ENCODE measurements at regions not wholly inside any gene's neighbourhood (a gene's known extent, or its start where the extent isn't known, plus 50 kb on each side); places are given as distances from the start of the nearest gene placed in this dataset.
"Not testable (repeated sequence)": the region's sequence is repeated elsewhere in the genome, so short reads cannot be mapped to it uniquely, and the experiment has no call there.

DNA sequence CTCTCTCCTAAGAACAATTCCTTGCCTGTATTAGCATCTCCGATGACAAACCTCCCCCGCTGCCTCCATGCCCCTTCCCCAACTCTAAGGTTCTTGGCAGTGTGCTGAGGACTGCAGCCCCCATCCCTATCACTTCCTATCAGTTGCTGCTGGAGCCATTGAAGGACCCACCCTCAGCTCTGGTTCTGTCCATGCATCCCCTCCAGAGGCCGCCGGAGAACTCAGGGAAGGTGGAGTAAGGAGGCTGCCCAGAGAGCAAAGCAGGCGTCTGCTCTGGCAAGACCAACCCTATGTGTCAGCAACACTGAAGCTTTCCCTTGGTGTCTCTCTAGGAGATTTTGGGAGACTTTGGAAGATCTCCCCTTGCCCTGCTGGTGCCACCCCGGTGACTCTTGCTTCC lies 1139.5 kb downstream of the TBC1D22A start:
- in situ Hi-C loops (cut with HindIII; ENCODE audit: low pct_unique_long_range_greater_than_20kb, low sequenced_read_pairs): no loop called here
- DNase-seq (ENCODE audit: low read depth, low spot score): no peak

DNA sequence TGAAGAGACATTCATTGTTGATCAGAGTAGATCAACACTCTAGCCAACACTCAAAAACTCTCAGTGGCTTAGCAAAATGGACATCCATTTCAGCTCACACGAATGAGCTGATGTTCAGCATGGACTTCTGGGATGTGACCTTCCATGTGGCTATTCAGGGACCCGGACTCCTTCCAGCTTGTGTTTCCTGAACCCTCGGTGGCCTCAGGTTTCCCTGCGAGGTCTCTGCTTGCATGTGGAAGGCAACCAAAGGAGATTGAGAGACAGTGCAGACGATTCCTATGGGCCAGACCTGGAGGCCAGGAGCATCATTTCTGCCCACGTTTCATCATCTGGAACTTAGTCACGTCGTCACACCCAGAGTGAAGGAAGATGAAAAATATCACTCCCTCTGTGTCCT lies 1137.4 kb downstream of the TBC1D22A start:
- no peak for DNase-seq (ENCODE audit: low read depth, low spot score)
- in situ Hi-C loops (cut with HindIII; ENCODE audit: low pct_unique_long_range_greater_than_20kb, low sequenced_read_pairs): no loop called here

DNA sequence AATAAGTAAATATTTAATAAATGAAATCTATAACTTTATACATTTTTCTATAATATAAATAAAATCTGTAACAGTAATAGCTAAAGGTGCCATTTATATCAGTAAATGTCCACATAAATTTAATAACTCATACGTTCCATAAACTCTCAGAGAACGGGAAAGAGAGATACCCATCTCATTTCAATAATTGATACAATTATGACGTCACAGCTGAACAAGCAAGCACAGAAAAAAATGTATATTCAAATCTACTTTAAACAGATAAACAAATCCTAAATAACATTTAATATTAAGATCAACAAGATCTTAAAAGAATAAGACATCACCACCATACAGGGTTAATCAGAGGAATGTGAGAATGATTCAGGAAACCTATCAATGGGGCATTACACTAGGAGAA lies 1136.5 kb downstream of the TBC1D22A start:
- no peak for DNase-seq (ENCODE audit: low read depth, low spot score)
- in situ Hi-C loops (cut with HindIII; ENCODE audit: low pct_unique_long_range_greater_than_20kb, low sequenced_read_pairs): no loop called here

DNA sequence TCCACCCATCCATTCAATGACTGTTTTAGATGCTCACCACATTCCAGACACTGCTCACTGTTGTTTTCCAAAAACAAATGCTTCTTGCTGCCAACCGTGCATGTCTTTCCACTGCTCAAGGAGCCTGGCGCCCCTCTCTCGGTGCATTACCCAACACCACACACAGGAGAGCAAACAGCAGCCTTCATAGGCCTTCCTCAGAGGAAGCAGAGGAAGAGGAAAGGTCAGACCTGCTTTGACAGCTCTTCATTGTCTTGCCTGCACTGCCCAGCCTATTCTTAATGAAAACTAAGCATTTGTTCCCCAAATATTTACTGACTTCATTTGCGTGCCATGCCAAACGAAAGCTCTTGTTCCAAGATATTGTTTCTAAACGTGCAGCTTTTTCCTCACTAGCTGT lies 1129.2 kb downstream of the TBC1D22A start:
- in situ Hi-C loops (cut with HindIII; ENCODE audit: low pct_unique_long_range_greater_than_20kb, low sequenced_read_pairs): no loop called here

DNA sequence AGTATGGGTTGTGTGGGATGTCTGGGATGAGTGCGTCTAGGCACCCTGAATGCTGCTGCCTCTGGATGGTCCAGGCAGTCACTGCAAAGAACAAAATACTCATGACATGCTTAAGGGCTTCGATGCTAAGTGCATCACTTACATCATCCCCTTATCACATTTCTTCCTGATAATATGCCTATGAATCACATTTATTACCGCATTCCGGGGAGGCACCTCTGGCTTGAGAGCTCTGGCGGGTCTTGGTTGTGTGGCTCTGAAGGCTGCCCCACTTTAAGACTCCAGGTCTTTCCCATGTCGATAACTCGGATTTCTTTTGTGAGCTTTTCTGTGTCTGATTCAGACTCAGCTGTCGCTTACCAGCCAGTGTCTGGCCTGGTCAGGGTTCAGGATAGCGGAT lies 1126.4 kb downstream of the TBC1D22A start:
- no peak for DNase-seq (ENCODE audit: low read depth, low spot score)
- in situ Hi-C loops (cut with HindIII; ENCODE audit: low pct_unique_long_range_greater_than_20kb, low sequenced_read_pairs): no loop called here

More for the DNA sequence above, 1129.2 kb downstream of the TBC1D22A start:
- DNase-seq (ENCODE audit: low read depth, low spot score): no peak

DNA sequence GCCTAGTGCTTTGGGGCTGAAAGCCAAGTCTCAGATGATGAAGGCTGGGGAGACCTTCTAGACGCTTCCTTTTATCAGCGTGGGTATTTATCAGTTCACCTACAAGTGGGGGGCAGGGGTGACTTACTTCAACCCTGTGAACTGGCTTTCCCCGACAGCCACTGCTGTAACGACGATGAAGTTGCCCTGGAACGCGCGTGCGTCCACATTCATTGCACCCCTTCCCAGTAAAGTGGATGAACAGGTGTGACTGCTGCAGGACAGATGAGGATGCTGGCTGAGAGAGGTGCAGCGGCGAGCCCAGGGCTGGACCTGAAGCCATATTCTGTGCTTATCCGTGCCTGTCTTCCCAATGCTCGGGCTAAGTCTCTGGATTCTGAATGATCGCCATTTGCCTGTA lies 1122.3 kb downstream of the TBC1D22A start:
- DNase-seq (ENCODE audit: low read depth, low spot score): no peak
- in situ Hi-C loops (cut with HindIII; ENCODE audit: low pct_unique_long_range_greater_than_20kb, low sequenced_read_pairs): no loop called here

DNA sequence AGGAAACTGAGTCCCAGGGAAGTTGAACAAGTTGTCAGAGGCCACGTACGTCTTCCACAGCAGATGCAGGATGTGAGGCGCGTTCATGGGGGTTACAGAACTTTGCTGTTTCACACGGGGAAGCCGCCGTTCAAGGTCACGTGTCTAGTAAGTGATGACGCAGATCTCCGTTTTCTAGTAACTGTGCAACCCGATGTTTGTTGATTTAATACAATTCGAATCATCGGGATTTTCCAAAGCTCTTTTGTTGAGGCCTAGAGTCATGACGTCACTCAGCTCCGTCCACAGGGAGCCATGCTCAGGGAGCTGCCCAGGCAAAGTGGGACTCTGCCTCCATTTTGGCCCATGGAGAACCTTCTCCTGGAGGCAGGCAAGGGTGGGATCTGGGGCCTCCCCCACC lies 1121.8 kb downstream of the TBC1D22A start:
- DNase-seq (ENCODE audit: low read depth, low spot score): no peak

DNA sequence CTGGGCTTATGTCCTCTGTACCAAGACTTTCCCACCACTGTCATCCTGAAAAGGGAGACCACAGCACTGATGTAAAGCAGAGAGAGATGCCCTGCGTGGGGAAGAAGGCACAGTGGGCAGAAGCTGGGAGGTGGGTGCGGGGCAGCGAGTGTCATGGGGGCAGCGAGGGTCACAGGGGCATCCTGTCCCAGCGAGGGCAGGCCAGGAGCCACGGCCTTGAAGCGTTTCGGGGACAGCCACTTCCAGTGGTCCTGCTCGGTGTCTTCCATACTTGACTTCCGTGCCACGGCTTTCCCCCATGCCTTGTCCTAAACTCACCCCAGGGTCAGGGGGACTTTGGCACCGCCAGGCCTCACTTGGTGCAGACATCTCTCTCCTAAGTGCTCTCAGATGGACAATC lies 1121.3 kb downstream of the TBC1D22A start:
- DNase-seq (ENCODE audit: low read depth, low spot score): no peak
- in situ Hi-C loops (cut with HindIII; ENCODE audit: low pct_unique_long_range_greater_than_20kb, low sequenced_read_pairs): no loop called here

More for the DNA sequence above, 1121.8 kb downstream of the TBC1D22A start:
- in situ Hi-C loops (cut with HindIII; ENCODE audit: low pct_unique_long_range_greater_than_20kb, low sequenced_read_pairs): no loop called here

DNA sequence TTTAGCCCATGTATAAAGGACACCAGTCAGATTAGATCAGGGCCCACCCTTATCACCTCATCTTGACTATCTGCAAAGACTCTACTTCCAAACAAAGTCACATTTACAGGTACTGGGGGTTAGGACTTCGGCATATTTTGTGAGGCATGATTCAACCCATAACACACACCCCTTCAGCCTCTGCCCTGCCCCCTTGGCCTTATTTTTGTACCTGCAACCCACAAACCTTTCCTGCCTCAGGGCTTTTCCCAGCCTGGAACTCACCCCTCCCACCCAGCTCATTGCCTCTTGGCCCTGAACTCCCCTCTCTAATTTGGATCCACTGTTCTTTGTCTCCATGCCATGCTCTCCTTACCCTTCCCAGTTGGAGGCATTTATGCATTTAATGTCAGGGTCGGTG lies 1116.9 kb downstream of the TBC1D22A start:
- in situ Hi-C loops (cut with HindIII; ENCODE audit: low pct_unique_long_range_greater_than_20kb, low sequenced_read_pairs): no loop called here
- DNase-seq (ENCODE audit: low read depth, low spot score): no peak

DNA sequence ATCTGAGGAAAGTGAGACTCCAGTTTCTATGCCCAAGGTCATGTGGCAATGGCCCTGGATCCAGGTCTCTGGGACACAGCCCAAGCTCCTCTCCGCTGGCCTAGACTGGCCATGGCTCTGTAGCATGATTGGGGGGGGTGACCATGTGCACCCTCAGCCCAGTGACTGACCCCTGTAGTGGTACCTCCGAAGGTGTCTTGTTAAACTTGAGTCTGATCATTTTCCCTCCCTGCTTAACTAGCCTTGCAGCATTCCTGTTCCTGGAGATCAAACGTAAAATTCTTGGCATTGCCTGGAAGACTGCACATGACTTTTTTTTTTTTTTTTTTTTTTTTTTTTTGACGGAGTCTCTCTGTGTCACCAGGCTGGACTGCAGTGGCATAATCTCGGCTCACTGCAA lies 1116.0 kb downstream of the TBC1D22A start:
- in situ Hi-C loops (cut with HindIII; ENCODE audit: low pct_unique_long_range_greater_than_20kb, low sequenced_read_pairs): no loop called here
- no peak for DNase-seq (ENCODE audit: low read depth, low spot score)

DNA sequence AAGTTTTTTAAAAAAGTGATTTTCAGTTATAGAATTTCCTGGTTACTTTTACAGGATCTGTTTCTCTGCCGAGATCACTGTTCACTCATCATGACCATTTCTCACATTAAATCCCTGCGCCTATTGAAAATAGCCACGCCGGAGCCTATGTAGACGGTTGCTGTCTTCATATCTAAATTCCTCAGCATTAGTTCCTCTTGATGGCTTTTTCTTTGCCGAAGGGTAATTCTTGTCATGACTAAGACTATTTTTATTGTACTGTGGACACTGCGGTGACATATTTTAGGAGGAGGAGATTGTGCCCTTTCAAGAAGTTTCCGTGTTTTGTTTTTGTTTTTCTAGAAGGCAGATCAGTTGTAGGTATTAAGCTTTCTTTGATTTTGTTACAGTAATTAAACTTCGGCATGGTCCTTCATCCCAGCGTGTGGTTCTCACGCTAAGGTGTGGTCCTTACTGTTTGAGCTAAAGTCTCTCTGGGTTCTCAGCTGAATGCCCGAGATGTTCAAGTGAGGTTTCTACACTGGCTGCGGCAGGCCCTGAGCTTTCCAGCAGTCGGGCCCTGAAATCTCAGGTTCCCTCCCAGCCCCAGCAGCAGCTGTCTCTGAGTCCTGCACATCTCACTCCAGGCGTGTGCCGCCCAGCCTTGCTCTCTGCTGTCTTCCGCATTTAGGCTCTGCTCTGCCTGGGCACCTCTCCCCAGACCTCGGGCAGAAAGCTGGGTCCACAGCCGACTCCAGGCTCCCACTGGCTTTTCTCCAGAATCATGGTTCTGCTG lies 1110.5 kb downstream of the TBC1D22A start:
- DNase-seq (ENCODE audit: low read depth, low spot score): no peak
- in situ Hi-C loops (cut with HindIII; ENCODE audit: low pct_unique_long_range_greater_than_20kb, low sequenced_read_pairs): no loop called here

DNA sequence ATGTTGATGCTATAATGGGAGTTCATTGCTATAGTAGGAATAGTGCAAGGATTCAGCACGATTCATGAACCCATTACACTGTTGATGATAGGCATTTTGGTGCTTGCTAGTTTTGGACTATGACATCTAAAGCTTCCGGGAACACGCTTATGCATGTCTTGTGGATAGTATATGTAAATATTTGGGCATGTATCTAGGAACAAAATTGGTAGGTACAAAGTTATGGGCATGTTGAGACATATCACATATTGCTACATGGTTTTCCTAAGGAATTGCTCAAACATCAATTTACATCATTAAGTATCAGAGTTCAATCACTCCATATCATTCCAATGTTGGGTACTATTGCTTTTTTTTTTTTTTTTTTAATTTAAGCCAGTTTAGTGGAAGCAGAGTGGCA lies 1103.2 kb downstream of the TBC1D22A start:
- in situ Hi-C loops (cut with HindIII; ENCODE audit: low pct_unique_long_range_greater_than_20kb, low sequenced_read_pairs): no loop called here

DNA sequence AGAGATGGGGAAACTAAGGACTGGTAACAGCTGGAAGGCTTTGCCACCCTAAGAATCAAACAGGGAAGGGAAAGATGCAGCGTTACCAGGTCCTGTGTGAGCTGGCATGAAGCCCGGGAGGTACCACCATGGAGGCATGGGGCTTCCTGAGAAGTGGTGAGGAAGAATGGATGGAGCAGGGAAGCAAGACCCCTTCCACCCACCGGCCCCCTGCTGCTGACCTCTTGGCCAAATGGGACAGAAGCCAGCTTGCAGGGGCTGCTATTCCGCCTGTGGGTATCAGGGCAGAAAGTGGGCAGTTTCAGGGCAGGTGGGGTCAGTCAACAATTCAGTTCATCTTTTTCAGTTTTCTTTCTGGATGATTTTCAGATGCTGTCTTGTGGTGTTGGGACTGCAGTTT lies 1099.9 kb downstream of the TBC1D22A start:
- no peak for DNase-seq (ENCODE audit: low read depth, low spot score)
- in situ Hi-C loops (cut with HindIII; ENCODE audit: low pct_unique_long_range_greater_than_20kb, low sequenced_read_pairs): no loop called here

More for the DNA sequence above, 1103.2 kb downstream of the TBC1D22A start:
- no peak for DNase-seq (ENCODE audit: low read depth, low spot score)

DNA sequence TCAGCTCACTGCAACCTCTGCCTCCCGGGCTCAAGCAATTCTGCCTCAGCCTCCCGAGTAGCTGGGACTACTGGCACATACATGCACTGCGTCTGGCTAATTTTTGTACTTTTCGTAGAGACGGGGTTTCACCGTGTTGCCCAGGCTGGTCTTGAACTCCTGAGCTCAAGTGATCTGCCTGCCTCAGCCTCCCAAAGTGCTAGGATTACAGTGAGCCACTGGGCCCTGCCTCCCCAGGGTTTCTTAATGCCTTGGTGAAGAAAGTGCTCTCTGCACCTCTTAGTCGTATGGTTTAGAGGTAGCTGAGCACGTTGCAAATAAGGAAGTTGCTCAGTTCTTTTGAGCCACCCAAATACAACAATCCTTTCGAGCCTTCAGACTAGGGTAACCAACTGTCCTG lies 1098.5 kb downstream of the TBC1D22A start:
- DNase-seq (ENCODE audit: low read depth, low spot score); in situ Hi-C loops (cut with HindIII; ENCODE audit: low pct_unique_long_range_greater_than_20kb, low sequenced_read_pairs): not testable (repeated sequence)

DNA sequence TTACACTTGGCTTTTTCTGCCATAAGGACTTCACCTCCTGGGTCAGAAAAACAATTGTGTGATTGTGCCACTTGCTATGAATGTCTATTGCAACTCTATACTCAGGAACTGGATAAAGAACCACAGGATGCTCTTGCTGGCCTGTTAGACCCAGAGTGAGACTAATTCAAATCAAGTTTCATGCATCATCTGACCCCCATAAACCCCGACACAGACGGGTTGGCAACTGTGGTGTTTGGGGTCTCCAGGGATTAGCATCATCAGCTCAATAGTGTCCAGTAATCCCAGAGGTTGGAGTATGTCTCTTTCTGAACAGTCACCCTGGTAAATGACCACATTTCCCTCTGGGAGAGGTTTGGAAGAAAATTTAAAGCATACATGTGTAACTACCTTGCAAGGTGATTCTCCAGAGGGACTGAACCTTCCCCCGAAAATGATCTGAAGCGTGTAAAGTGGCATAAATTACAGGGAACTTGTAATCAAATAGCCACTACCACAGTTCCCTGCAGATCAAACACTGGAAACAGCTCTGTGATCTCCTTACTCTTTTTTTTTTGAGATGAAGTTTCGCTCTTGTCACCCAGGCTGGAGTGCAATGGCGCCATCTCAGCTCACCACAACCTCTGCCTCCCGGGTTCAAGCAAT lies 1097.6 kb downstream of the TBC1D22A start:
- in situ Hi-C loops (cut with HindIII; ENCODE audit: low pct_unique_long_range_greater_than_20kb, low sequenced_read_pairs): no loop called here
- no peak for DNase-seq (ENCODE audit: low read depth, low spot score)

DNA sequence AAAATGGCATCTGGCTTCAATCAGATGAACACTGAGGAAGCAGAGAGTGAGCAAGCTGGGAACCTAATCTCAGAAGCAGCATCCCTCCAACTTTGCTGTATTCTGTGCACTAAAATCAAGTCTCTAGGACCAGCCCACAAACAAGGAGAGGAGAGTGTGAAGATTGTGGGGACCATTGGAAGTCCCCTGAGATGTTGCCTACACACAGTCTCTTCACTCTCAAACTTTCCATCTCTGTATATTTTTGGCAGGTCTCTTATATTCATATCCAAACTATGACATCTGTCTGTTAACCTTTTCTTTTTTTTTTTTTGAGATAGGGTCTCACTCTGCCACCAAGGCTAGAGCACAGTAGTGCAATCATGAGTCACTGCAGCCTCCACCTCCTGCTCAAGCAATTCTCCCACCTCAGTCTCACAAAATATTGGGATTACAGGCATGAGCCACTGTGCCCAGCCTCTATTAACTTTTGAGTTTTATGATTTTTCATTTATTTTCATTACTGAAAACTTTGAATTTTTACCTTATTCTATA lies 1096.4 kb downstream of the TBC1D22A start:
- in situ Hi-C loops (cut with HindIII; ENCODE audit: low pct_unique_long_range_greater_than_20kb, low sequenced_read_pairs): no loop called here
- DNase-seq (ENCODE audit: low read depth, low spot score): no peak

DNA sequence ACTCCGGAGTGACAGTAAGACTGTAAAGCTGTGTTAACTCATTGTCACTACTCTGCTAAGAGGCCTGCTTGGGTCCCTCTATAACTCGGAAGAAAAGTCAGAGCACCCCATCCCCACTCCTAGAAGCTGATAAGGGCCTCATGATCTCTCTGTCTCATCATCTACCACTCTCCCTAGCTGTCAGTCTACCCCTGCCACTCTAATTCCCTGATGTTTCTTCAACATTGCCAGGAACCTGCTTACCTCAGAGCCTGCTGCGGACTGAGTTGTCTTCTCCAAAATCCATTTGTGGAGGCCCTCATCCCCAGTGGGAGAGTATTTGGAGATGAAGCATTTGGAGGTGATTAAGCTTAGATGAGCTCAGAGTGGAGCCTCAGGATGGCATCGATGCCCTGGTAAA lies 1092.2 kb downstream of the TBC1D22A start:
- in situ Hi-C loops (cut with HindIII; ENCODE audit: low pct_unique_long_range_greater_than_20kb, low sequenced_read_pairs): no loop called here
- DNase-seq (ENCODE audit: low read depth, low spot score): no peak

DNA sequence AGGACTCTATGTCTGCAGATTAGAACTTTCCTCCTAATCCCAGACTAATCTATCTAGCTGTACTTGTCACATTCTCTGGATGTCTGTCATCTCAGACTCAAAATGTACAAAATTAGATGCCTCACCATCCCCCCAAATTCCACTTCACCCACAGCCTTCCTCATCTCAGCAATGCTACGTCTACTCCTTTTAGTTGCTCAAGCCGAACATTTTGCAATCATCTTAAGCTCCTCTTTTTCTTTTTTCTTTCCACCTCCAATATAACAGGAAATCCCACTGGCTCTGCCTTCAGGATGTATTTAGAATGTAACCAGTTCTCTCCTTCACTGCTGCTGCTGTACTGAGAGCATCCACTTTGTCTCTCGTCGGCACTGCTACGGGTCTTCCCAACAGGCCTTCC lies 1091.8 kb downstream of the TBC1D22A start:
- no peak for DNase-seq (ENCODE audit: low read depth, low spot score)
- in situ Hi-C loops (cut with HindIII; ENCODE audit: low pct_unique_long_range_greater_than_20kb, low sequenced_read_pairs): no loop called here

DNA sequence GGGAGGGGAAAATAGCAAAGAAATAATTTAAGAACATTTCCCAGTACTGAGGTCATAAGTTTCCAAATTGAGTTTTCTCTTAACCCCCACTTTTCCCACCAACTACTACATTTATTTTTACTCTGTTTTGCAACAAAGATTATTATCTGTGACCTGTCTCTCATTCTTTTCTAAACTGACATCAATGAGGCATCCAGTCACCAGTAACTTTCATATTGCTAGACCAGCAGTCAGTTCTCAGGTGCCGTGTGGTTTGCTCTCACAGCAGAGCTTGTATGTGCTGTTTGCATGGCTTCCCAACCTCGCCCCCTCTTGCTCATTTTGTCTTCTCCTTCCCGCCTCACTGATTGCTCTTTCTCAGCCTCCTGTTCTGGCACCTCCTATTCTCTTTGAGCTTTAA lies 1091.3 kb downstream of the TBC1D22A start:
- in situ Hi-C loops (cut with HindIII; ENCODE audit: low pct_unique_long_range_greater_than_20kb, low sequenced_read_pairs): no loop called here

More for the DNA sequence above, 1091.3 kb downstream of the TBC1D22A start:
- no peak for DNase-seq (ENCODE audit: low read depth, low spot score)

Data from SK-MEL-5 (cell line).